Parathyroid adenoma (tissue), 2 donors: ENCODE measurements at regions not wholly inside any gene's neighbourhood (a gene's known extent, or its start where the extent isn't known, plus 50 kb on each side); places are given as distances from the start of the nearest gene placed in this dataset.

Source experiments
- H2AFZ ChIP-seq: fragments of 300-600 bp; sonication (generic); one replicate; pipeline ENCODE4 v1.7.0; 2017; ENCODE audit warnings: antibody characterized with exemption, mild to moderate bottlenecking
- H3K27ac ChIP-seq: fragments of 300-600 bp; sonication (generic); one replicate; pipeline ENCODE4 v1.7.0; 2017
- H3K27me3 ChIP-seq: fragments of 300-600 bp; sonication (generic); one replicate; pipeline ENCODE4 v1.7.0; 2017; ENCODE audit warnings: low read length; ENCODE audit not compliant: control insufficient read depth, insufficient read depth
- H3K36me3 ChIP-seq: fragments of 300-600 bp; sonication (generic); one replicate; pipeline ENCODE4 v1.7.0; 2017; ENCODE audit warnings: low read length; ENCODE audit not compliant: control insufficient read depth, insufficient read depth
- H3K4me1 ChIP-seq: fragments of 300-600 bp; sonication (generic); one replicate; pipeline ENCODE4 v1.7.0; 2017; ENCODE audit warnings: control low read depth
- H3K4me2 ChIP-seq: fragments of 300-600 bp; sonication (generic); one replicate; pipeline ENCODE4 v1.7.0; 2017; ENCODE audit warnings: low read length
- H3K4me3 ChIP-seq: fragments of 300-600 bp; sonication (generic); one replicate; pipeline ENCODE4 v1.7.0; 2017; ENCODE audit warnings: low read depth, low read length
- H3K79me2 ChIP-seq: fragments of 300-600 bp; sonication (generic); one replicate; pipeline ENCODE4 v1.7.0; 2017; ENCODE audit warnings: control low read depth
- H3K9ac ChIP-seq: fragments of 300-600 bp; sonication (generic); one replicate; pipeline ENCODE4 v1.7.0; 2017; ENCODE audit warnings: mild to moderate bottlenecking
- H3K9me3 ChIP-seq: fragments of 300-600 bp; sonication (generic); one replicate; pipeline ENCODE4 v1.7.0; 2017; ENCODE audit warnings: low read length; ENCODE audit not compliant: control insufficient read depth
- TF ChIP-seq, protein P1 (sequence below): fragments of 300-600 bp; sonication (generic); IDR thresholded peaks from one replicate; pipeline ENCODE4 v1.7.0; 2017; ENCODE audit warnings: antibody characterized with exemption, mild to moderate bottlenecking
- donor health status: primary hyperparathyroidism.

DNA sequence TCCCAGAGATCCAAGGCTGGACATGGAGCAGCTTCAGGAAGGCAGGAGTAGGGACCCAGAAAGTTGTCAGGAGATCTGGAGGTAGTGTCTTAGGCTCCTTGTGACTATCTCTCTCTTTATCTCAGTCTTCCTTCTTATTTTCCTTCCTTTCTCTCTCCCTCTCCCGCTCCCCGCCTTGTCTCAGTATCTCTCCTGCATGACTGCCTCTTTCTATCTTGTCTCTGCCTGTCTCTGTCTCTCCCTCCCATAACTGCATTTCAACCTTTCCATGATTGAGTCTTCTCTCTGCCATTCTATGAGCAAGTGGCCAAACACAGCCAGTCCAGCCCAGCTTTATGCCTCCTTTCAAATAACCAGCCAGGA is 61.0 kb upstream of the NEK6 start:
- Histone ChIP-seq H3K27me3 (no peaks in the 10 kb centered on the region), H3K79me2 (no peaks in the 10 kb centered on the region), H2AFZ (no peak overlapping the region), H3K9ac (no peak overlapping the region), H3K4me1 (no peaks in the 10 kb centered on the region), H3K27ac (no peak overlapping the region), H3K36me3 (no peaks in the 10 kb centered on the region), H3K4me2 (no peak overlapping the region), H3K9me3 (no peaks in the 10 kb centered on the region), H3K4me3 (no peak overlapping the region)
- TF ChIP-seq, protein P1, sequence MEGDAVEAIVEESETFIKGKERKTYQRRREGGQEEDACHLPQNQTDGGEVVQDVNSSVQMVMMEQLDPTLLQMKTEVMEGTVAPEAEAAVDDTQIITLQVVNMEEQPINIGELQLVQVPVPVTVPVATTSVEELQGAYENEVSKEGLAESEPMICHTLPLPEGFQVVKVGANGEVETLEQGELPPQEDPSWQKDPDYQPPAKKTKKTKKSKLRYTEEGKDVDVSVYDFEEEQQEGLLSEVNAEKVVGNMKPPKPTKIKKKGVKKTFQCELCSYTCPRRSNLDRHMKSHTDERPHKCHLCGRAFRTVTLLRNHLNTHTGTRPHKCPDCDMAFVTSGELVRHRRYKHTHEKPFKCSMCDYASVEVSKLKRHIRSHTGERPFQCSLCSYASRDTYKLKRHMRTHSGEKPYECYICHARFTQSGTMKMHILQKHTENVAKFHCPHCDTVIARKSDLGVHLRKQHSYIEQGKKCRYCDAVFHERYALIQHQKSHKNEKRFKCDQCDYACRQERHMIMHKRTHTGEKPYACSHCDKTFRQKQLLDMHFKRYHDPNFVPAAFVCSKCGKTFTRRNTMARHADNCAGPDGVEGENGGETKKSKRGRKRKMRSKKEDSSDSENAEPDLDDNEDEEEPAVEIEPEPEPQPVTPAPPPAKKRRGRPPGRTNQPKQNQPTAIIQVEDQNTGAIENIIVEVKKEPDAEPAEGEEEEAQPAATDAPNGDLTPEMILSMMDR = no peak

DNA sequence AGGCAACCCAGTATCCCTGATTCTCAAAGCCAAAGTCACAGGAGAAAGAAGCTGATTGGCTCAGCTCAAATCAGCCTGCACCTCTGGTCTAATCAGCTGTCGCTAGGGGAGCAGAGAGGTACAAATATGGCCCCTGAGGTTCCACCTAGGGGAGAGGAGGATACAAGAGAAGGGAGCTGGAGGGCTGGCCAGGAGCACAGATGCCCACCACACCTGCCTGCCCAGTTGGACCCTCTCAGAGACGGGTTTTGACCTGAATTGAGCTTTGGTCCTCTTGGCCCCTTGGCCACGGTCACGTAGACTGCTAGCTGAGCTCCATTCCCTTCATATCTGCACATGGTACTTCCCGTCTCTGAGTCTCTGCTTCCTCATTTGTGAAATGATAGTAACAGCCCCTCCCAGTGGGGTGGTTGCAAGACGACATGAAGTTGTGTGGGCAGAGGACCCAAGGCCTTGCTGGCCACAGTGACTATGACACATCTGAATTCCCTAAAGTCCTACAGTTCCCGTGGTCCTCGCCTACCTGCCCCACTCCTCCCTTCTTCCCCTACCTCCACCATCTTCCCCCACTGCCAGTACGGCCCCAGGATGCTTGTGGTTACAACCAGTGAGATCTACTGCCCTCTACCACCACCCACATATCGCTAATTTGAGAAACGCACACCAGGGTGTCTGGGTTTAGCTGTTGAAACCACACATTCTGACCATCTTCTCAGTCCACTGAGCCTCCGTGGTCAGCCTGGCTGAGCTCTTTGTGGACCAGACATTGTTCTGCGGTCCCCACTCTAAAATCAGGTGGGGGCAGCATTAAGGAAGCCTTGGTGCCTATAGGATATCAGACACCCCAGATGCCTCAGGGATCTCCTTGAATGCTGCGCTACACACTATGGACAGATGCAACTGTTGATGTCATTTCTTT is 60.3 kb upstream of the NEK6 start:
- H2AFZ ChIP-seq = no peak overlapping the region
- no peaks in the 10 kb centered on the region for H3K9me3 ChIP-seq
- TF ChIP-seq, protein P1 = no peak
- H3K27ac ChIP-seq = no peak overlapping the region
- H3K4me1 ChIP-seq = no peaks in the 10 kb centered on the region
- no peaks in the 10 kb centered on the region for H3K36me3 ChIP-seq
- H3K79me2 ChIP-seq = no peaks in the 10 kb centered on the region
- no peak overlapping the region for H3K4me2 ChIP-seq
- no peak overlapping the region for H3K4me3 ChIP-seq
- H3K9ac ChIP-seq = no peak overlapping the region
- no peaks in the 10 kb centered on the region for H3K27me3 ChIP-seq

DNA sequence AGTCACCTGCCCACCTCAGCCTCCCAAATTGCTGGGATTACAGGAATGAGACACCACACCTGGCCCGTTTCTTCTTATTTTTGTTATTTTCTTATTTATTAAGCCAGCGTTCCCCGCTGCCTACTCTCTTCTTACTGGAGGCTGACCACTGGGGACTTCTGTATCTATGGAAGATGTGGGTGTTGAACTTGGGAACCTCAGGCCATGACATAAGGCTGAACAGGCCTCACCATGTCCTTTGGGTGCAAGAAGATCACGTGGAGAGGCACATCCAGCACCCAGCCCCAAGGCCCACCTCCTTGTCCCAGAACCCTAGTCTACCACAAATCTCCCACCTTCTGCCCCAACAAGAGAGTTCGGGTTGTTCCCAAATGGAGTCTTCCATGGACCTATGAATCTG is 59.4 kb upstream of the NEK6 start:
- Histone ChIP-seq H3K9ac (no peak overlapping the region), H3K9me3 (no peaks in the 10 kb centered on the region), H3K36me3 (no peaks in the 10 kb centered on the region), H3K4me1 (no peaks in the 10 kb centered on the region), H3K79me2 (no peaks in the 10 kb centered on the region), H3K27ac (no peak overlapping the region), H3K4me3 (no peak overlapping the region), H3K4me2 (no peak overlapping the region), H3K27me3 (no peaks in the 10 kb centered on the region), H2AFZ (no peak overlapping the region)
- TF ChIP-seq, protein P1 = no peak

DNA sequence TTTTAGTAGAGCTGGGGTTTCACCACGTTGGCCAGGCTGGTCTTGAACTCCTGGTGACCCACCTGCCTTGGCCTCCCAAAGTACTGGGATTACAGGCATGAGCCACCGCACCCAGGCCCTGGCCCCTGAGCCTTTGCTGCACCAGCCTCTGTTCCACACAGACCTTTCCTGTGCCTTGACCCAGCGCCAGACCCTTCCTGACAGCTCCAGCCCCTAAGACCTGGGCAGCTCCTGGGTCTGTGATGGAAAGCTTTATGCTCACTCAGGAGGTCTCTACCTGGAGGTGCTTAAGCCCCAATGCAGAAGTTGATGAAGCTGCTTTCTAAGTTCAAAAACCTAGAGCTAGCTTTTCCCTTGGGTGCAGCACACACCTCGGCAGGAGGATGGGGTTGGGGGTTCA is 58.8 kb upstream of the NEK6 start:
- Histone ChIP-seq H3K9me3 (no peaks in the 10 kb centered on the region), H2AFZ (no peak overlapping the region), H3K36me3 (no peaks in the 10 kb centered on the region), H3K9ac (no peak overlapping the region), H3K4me1 (no peaks in the 10 kb centered on the region), H3K4me2 (no peak overlapping the region), H3K79me2 (no peaks in the 10 kb centered on the region), H3K4me3 (no peak overlapping the region), H3K27me3 (no peaks in the 10 kb centered on the region), H3K27ac (no peak overlapping the region)
- TF ChIP-seq, protein P1 = no peak

DNA sequence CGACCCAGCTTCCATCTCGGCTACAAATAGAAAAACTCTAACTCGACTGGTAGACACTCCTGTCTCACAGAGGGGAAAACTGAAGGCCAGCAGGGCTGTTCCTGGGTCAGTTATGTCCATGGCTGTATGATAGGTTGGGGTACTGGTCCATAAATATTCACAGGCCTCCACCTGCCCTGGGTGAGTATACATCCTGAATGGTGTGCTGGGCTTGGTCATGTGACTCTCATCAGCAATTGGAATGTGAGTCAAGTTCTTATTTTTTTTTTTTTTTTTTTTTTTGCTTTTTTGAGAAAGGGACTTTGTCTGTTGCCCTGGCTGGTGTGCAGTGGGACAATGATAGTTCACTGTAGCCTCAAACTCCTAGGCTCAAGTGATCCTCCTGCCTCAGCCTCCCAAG is 58.3 kb upstream of the NEK6 start:
- Histone ChIP-seq H3K27me3 (no peaks in the 10 kb centered on the region), H3K36me3 (no peaks in the 10 kb centered on the region), H3K9ac (no peak overlapping the region), H3K4me2 (no peak overlapping the region), H2AFZ (no peak overlapping the region), H3K4me3 (no peak overlapping the region), H3K79me2 (no peaks in the 10 kb centered on the region), H3K27ac (no peak overlapping the region), H3K9me3 (no peaks in the 10 kb centered on the region), H3K4me1 (no peaks in the 10 kb centered on the region)
- TF ChIP-seq, protein P1 = no peak
